ENCODE measurements at regions not wholly inside any gene's neighbourhood (a gene's known extent, or its start where the extent isn't known, plus 50 kb on each side); places are given as distances from the start of the nearest gene placed in this dataset.

GRCh38 chr12:124471828-124472227, 95.6 kb downstream of the NCOR2 start:
- intact Hi-C loops (cut with micrococcal nuclease; ENCODE audit: unreplicated experiment): no loop called here
- no peaks in the 10 kb centered on the region for H3K27me3 Mint-ChIP-seq (ENCODE audit: insufficient read depth, unreplicated experiment)
- H3K27me3 ChIP-seq (replicated peaks; ENCODE audit: control insufficient read depth, insufficient read depth, low read length): no peaks in the 10 kb centered on the region
- H3K36me3 Mint-ChIP-seq (ENCODE audit: insufficient read depth, unreplicated experiment): peaks cover 91% of the 10 kb centered on the region
- H3K9me3 Mint-ChIP-seq (ENCODE audit: unreplicated experiment): peaks cover 14% of the 10 kb centered on the region
- no peak for TF ChIP-seq CTCF (IDR thresholded peaks at IDR 0.05; ENCODE audit: insufficient read depth in 1 of 2, low read depth in 1 of 2, low read length in 1 of 2, severe bottlenecking in 1 of 2, unreplicated experiment in 1 of 2)
- no peak overlapping the region for H3K4me3 Mint-ChIP-seq (ENCODE audit: unreplicated experiment)
- H3K4me1 ChIP-seq: no peaks in the 10 kb centered on the region
- no peaks in the 10 kb centered on the region for H3K4me1 Mint-ChIP-seq (ENCODE audit: low read depth, unreplicated experiment)
- no peak overlapping the region for H3K4me3 ChIP-seq (ENCODE audit: low read depth, low read length)
- no TSS peak for BruUV-seq (replicated peaks)
- peaks cover 13% of the 10 kb centered on the region for H3K36me3 ChIP-seq (ENCODE audit: control insufficient read depth, insufficient read depth, low read length)
- POLR2A ChIA-PET: no interaction called here
- peaks cover 33% of the 10 kb centered on the region; the same call in 1 of the 2 replicates for H3K9me3 ChIP-seq
- CTCF ChIA-PET: no interaction called here
- no peak overlapping the region for H3K27ac Mint-ChIP-seq (ENCODE audit: unreplicated experiment)
- DNase-seq: no peak

GRCh38 chr12:124470806-124471205, 96.6 kb downstream of the NCOR2 start:
- Histone ChIP-seq H3K4me1 (no peaks in the 10 kb centered on the region), H3K4me3 (ENCODE audit: low read depth, low read length) (no peak overlapping the region), H3K9me3 (peaks cover 33% of the 10 kb centered on the region; the same call in 1 of the 2 replicates), H3K27me3 (replicated peaks; ENCODE audit: control insufficient read depth, insufficient read depth, low read length) (no peaks in the 10 kb centered on the region), H3K36me3 (ENCODE audit: control insufficient read depth, insufficient read depth, low read length) (peaks cover 14% of the 10 kb centered on the region)
- no TSS peak for BruUV-seq (replicated peaks)
- H3K9me3 Mint-ChIP-seq (ENCODE audit: unreplicated experiment): peaks cover 14% of the 10 kb centered on the region
- TF ChIP-seq CTCF (IDR thresholded peaks at IDR 0.05; ENCODE audit: insufficient read depth in 1 of 2, low read depth in 1 of 2, low read length in 1 of 2, severe bottlenecking in 1 of 2, unreplicated experiment in 1 of 2): no peak
- intact Hi-C loops (cut with micrococcal nuclease; ENCODE audit: unreplicated experiment): no loop called here
- no peak overlapping the region for H3K27ac Mint-ChIP-seq (ENCODE audit: unreplicated experiment)
- CTCF ChIA-PET: no interaction called here
- no peaks in the 10 kb centered on the region for H3K27me3 Mint-ChIP-seq (ENCODE audit: insufficient read depth, unreplicated experiment)
- H3K4me1 Mint-ChIP-seq (ENCODE audit: low read depth, unreplicated experiment): no peaks in the 10 kb centered on the region
- no peak overlapping the region for H3K4me3 Mint-ChIP-seq (ENCODE audit: unreplicated experiment)
- DNase-seq: no peak
- POLR2A ChIA-PET: no interaction called here
- H3K36me3 Mint-ChIP-seq (ENCODE audit: insufficient read depth, unreplicated experiment): peaks cover 91% of the 10 kb centered on the region

DNA sequence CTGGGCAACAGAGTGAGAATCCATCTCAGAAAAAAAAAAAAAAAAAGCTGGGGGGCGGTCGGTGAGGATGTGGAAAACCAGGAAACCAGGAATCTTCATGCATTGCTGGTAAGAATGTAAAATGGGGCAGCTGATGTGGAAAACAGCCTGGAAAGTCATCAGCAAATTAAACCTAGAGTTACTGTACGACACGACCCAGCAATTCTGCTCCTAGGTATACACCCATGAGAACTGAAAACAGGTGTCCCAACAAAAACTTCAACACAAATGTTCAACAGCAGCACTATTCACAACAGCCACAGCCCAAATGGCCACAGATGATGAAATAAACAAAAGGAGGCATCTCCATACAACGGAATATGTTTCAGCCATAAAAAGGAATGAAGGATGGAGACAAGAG, 97.3 kb downstream of the NCOR2 start:
- H3K27me3 Mint-ChIP-seq (ENCODE audit: insufficient read depth, unreplicated experiment): no peaks in the 10 kb centered on the region
- peaks cover 91% of the 10 kb centered on the region for H3K36me3 Mint-ChIP-seq (ENCODE audit: insufficient read depth, unreplicated experiment)
- no TSS peak for BruUV-seq (replicated peaks)
- no peaks in the 10 kb centered on the region for H3K4me1 Mint-ChIP-seq (ENCODE audit: low read depth, unreplicated experiment)
- intact Hi-C loops (cut with micrococcal nuclease; ENCODE audit: unreplicated experiment): no loop called here
- H3K27ac Mint-ChIP-seq (ENCODE audit: unreplicated experiment): no peak overlapping the region
- Histone ChIP-seq H3K4me3 (ENCODE audit: low read depth, low read length) (no peak overlapping the region), H3K9me3 (peaks cover 30% of the 10 kb centered on the region; the same call in 1 of the 2 replicates), H3K36me3 (ENCODE audit: control insufficient read depth, insufficient read depth, low read length) (peaks cover 14% of the 10 kb centered on the region), H3K4me1 (no peaks in the 10 kb centered on the region), H3K27me3 (replicated peaks; ENCODE audit: control insufficient read depth, insufficient read depth, low read length) (no peaks in the 10 kb centered on the region)
- H3K9me3 Mint-ChIP-seq (ENCODE audit: unreplicated experiment): peaks cover 14% of the 10 kb centered on the region
- no peak overlapping the region for H3K4me3 Mint-ChIP-seq (ENCODE audit: unreplicated experiment)
- TF ChIP-seq CTCF (IDR thresholded peaks at IDR 0.05; ENCODE audit: insufficient read depth in 1 of 2, low read depth in 1 of 2, low read length in 1 of 2, severe bottlenecking in 1 of 2, unreplicated experiment in 1 of 2): no peak
- ChIA-PET CTCF (no interaction called here), POLR2A (interaction anchor here (0.6 kb wide), 1 partner anchor 308 kb away, joined by 3 read pairs; no protein-coding TSS in a partner anchor)
- no peak for DNase-seq

Data from Caco-2 (cell line).